Calu3 (cell line): ENCODE measurements at regions not wholly inside any gene's neighbourhood (a gene's known extent, or its start where the extent isn't known, plus 50 kb on each side); places are given as distances from the start of the nearest gene placed in this dataset.

Experiments used
- BruUV-seq: library from RNA; stranded (reverse); fragments of 400-500 nt; replicated peaks from 2 replicates; lab custom pipeline; 2021; lab: Mats Ljungman, UMichigan
- CTCF ChIA-PET: fragments of 300-600 bp; sonication (Branson Sonifier 250); formaldehyde crosslinking; loops from one replicate; lab custom pipeline; 2022; ENCODE audit warnings: antibody characterized with exemption; lab: Charles Lee
- DNase-seq: peaks from one replicate; pipeline ENCODE4 v3.0.0; 2022
- H3K27ac Mint-ChIP-seq: one replicate; pipeline ENCODE4 v1.8.0; 2022; ENCODE audit warnings: mixed read lengths; ENCODE audit not compliant: unreplicated experiment
- H3K27me3 Mint-ChIP-seq: one replicate; pipeline ENCODE4 v1.8.0; 2022; ENCODE audit warnings: mixed read lengths; ENCODE audit not compliant: unreplicated experiment
- H3K36me3 Mint-ChIP-seq: one replicate; pipeline ENCODE4 v1.8.0; 2022; ENCODE audit warnings: mild to moderate bottlenecking, moderate library complexity, mixed read lengths; ENCODE audit not compliant: insufficient read depth, unreplicated experiment
- H3K4me1 Mint-ChIP-seq: one replicate; pipeline ENCODE4 v1.8.0; 2022; ENCODE audit warnings: mild to moderate bottlenecking, low read depth, mixed read lengths; ENCODE audit not compliant: unreplicated experiment
- H3K4me3 Mint-ChIP-seq: one replicate; pipeline ENCODE4 v1.8.0; 2022; ENCODE audit warnings: mild to moderate bottlenecking, low read depth, moderate library complexity, mixed read lengths; ENCODE audit not compliant: unreplicated experiment
- H3K9me3 Mint-ChIP-seq: one replicate; pipeline ENCODE4 v1.8.0; 2022; ENCODE audit warnings: low read depth, mixed read lengths; ENCODE audit not compliant: unreplicated experiment
- intact Hi-C: fragments of 100-400 bp; cut with micrococcal nuclease; formaldehyde crosslinking; loops from one replicate; pipeline ENCODE4 v1.10.0; 2022; ENCODE audit not compliant: unreplicated experiment
- TF ChIP-seq, protein P1 (sequence below): fragments of 200-600 bp; IDR thresholded peaks from one replicate; pipeline ENCODE4 v1.8.0; 2022; ENCODE audit warnings: antibody characterized with exemption; ENCODE audit not compliant: unreplicated experiment

DNA sequence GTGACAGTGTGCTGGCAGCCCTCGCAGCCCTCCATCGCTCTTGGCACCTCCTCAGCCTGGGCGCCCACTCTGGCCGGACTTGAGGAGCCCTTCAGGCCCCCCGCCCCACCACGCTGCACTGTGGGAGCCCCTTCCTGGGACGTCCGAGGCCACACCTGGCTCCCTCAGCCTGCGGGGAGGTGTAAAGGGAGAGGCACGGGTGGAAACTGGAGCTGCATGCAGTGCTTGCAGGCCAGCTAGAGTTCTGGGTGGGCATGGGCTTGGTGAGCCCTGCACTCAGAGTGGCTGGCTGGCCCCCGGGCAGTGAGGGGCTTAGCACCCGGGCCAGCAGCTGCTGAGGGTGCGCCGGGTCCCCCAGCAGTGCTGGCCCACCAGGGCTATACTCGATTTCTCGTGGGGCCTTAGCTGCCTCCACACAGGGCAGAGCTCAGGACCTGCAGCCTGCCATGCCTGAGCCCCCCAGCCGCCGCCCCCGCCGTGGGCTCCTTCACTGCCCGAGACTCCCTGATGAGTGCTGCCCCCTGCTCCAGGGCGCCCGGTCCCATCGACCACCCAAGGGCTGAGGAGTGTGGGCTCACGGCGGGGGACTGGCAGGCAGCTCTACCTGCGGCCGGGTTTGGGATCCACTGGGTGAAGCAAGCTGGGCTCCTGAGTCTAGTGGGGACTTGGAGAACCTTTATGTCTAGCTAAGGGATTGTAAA, 1672.7 kb upstream of the PCDH7 start:
- Mint-ChIP-seq H3K4me1 (no peaks in the 10 kb centered on the region), H3K27me3 (no peaks in the 10 kb centered on the region), H3K27ac (no peak overlapping the region), H3K4me3 (no peak overlapping the region), H3K36me3 (no peaks in the 10 kb centered on the region), H3K9me3 (peaks cover 9% of the 10 kb centered on the region)
- TF ChIP-seq, protein P1, sequence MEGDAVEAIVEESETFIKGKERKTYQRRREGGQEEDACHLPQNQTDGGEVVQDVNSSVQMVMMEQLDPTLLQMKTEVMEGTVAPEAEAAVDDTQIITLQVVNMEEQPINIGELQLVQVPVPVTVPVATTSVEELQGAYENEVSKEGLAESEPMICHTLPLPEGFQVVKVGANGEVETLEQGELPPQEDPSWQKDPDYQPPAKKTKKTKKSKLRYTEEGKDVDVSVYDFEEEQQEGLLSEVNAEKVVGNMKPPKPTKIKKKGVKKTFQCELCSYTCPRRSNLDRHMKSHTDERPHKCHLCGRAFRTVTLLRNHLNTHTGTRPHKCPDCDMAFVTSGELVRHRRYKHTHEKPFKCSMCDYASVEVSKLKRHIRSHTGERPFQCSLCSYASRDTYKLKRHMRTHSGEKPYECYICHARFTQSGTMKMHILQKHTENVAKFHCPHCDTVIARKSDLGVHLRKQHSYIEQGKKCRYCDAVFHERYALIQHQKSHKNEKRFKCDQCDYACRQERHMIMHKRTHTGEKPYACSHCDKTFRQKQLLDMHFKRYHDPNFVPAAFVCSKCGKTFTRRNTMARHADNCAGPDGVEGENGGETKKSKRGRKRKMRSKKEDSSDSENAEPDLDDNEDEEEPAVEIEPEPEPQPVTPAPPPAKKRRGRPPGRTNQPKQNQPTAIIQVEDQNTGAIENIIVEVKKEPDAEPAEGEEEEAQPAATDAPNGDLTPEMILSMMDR, result no peak
- no peak for DNase-seq
- CTCF ChIA-PET, result no interaction called here
- BruUV-seq, result no TSS peak
- intact Hi-C loops, result no loop called here

DNA sequence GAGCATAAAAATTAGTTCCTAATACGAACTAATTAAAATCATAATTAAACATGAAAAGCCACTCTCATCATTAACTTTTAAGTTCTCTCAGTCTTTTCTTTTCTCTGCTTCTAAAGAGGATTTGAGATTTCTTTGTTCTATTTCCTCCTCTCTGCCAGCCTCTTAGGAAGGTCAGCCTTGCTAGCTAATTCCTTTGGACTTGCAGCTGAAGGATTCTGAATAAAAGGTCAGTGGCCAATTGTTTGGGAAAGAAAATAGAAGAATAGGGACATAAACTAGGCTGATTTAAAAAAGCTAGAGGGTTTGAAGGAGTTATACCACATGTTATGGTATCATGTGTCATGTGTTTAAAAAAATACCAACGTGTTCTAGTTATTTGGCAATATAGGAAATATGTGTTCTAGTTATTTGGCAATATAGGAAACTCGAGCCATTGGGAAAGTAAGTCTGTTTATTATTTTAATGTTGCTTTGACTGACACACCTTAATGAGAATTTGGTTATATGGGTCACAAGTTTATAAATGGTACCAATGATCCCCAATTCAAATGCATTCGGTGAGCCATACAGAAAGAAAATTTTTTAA, 1668.7 kb upstream of the PCDH7 start:
- CTCF ChIA-PET, result no interaction called here

DNA sequence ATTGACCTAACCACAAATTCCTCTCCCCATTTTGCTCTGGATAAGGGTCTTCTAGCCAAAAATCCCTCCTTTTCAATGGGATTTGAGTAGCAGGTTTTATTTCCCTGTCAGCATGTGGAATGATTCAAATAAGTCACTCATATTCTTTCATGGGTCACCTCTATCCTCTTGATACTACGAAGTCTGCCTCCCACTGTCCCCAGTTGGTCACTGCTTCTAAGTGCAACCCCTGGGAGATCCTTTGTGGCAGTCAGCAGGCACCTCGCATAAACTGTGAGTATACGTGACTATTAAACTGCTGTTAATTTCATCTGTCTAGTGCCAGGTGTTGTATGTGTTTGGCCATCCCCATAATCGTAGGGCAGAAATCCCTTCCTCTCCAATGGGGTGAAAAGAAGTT, 1667.9 kb upstream of the PCDH7 start:
- DNase-seq, result no peak
- intact Hi-C loops, result no loop called here

More for the DNA sequence above, 1668.7 kb upstream of the PCDH7 start:
- Mint-ChIP-seq H3K27ac (no peak overlapping the region), H3K27me3 (no peaks in the 10 kb centered on the region), H3K9me3 (peaks cover 8% of the 10 kb centered on the region), H3K4me3 (no peak overlapping the region), H3K36me3 (no peaks in the 10 kb centered on the region), H3K4me1 (no peaks in the 10 kb centered on the region)
- TF ChIP-seq, protein P1, result no peak
- intact Hi-C loops, result no loop called here
- no peak for DNase-seq
- no TSS peak for BruUV-seq

DNA sequence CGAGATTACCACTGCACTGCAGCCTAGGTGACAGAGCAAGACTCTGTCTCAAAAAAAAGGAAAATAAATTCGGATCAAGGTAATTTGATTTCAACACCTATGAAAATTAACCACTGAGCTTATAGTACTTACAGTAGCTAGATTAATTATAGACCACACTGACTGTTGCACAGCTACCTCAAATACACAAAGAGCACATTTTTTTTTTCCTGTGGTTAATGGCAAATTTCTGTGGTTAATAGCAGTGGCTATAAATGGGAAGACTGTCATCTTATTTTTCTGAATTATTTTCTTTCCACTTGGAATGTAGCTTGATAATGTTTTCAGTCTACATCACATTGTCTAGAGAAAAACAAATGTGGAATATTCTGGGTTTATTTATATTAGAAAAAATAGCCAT, 1661.6 kb upstream of the PCDH7 start:
- no peaks in the 10 kb centered on the region for H3K27me3 Mint-ChIP-seq
- H3K4me1 Mint-ChIP-seq, result no peaks in the 10 kb centered on the region
- H3K4me3 Mint-ChIP-seq, result no peak overlapping the region
- TF ChIP-seq, protein P1, result no peak
- DNase-seq, result no peak
- intact Hi-C loops, result no loop called here
- no peak overlapping the region for H3K27ac Mint-ChIP-seq
- BruUV-seq, result no TSS peak
- no peaks in the 10 kb centered on the region for H3K9me3 Mint-ChIP-seq
- CTCF ChIA-PET, result no interaction called here
- no peaks in the 10 kb centered on the region for H3K36me3 Mint-ChIP-seq

More for the DNA sequence above, 1667.9 kb upstream of the PCDH7 start:
- H3K4me3 Mint-ChIP-seq, result no peak overlapping the region
- H3K36me3 Mint-ChIP-seq, result no peaks in the 10 kb centered on the region
- no TSS peak for BruUV-seq
- TF ChIP-seq, protein P1, result no peak
- H3K27ac Mint-ChIP-seq, result no peak overlapping the region
- CTCF ChIA-PET, result no interaction called here
- peaks cover 8% of the 10 kb centered on the region for H3K9me3 Mint-ChIP-seq
- H3K4me1 Mint-ChIP-seq, result no peaks in the 10 kb centered on the region
- no peaks in the 10 kb centered on the region for H3K27me3 Mint-ChIP-seq
